ENCODE measurements at regions not wholly inside any gene's neighbourhood (a gene's known extent, or its start where the extent isn't known, plus 50 kb on each side); places are given as distances from the start of the nearest gene placed in this dataset.
A peak's percentile ranks its signal among the peaks of the same experiment; 100 is the strongest.

DNA sequence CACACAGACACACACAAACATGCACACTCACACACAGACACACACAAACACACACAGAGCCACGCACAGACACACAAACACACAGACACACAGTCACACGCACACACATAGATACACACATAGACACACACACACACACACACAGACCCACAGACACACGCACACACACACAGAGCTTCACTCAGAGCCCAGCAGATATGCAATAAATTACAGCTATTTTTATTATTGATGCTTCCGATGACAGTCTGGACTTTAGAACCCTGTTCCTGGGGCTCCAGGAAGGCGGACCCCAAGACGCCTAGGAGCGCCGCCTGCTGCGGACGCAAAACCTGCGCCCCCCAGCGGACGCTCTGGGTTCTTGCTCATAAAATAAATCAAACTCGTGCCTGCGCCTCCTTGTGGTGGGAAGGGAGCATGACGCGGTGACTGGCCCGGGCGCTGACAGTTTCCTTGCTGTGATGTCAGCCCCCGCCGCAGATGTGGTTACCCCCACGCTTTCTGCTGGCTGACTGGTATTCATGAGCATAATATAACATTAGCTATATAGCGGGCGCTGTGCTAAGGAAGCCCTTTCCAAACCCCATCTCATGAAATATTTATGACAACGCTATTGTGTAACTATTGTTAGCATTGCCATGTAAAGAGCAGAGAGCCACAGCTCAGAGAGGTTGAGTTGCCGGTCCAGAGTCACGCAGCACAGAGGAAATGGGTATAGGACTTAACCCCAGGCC, 64.4 kb upstream of the TM9SF2 start:
- peak; percentile 94 for DNase-seq (ENCODE audit: low read depth)

DNA sequence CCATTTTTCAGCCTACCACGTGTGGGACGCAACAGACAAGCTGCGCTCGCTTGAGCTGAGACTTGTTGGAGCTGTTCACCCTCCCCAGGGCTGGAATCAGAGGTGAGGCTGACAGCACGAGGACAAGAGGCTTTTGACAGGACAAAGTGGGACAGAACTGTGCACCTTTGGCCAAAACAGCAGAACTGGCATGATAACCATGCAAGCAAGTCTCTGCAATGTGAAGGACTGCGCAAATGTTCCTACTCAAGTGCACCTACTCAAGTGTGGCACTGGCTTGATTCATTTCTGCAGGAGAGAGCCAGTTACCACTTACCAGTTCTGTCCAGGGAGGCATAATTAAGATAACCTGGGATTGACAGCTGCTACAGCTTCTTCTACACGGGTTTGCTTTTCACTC, 62.2 kb upstream of the TM9SF2 start:
- no peak for DNase-seq (ENCODE audit: low read depth)

DNA sequence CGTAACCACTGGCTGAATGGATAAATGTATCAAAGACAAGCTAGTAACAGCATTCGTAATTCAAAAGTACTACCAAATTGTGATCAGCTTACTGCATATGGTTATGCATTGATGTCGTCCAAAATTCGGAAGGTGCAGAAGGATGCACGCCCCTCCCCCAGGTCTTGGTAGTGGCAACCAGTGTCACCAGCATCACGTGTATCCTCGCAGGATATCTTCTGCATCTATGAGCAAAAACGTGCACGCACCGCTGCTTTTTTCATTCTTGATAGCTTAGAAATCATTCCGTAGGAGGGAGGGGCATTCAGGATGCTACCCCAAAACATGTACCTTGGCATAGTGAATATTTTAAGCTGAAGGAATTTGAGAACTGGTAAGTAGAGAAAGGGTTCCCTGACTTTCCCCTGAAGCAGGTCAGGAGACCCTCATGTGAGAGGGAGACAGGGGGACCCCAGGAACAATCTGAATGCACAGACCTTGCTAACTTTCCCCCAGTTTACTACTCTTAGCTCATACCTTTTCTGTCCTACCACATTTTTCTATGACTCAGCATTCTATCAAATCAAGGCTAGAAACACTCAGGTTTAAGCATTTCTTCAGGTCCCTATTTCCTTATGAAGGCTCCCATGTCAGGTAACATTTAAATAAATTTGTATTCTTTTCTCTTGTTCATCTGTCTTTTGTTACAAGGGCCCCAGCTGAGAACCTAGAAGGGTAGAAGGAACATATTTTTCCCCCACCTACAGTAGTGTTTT, 61.2 kb upstream of the TM9SF2 start:
- DNase-seq (ENCODE audit: low read depth), result no peak

DNA sequence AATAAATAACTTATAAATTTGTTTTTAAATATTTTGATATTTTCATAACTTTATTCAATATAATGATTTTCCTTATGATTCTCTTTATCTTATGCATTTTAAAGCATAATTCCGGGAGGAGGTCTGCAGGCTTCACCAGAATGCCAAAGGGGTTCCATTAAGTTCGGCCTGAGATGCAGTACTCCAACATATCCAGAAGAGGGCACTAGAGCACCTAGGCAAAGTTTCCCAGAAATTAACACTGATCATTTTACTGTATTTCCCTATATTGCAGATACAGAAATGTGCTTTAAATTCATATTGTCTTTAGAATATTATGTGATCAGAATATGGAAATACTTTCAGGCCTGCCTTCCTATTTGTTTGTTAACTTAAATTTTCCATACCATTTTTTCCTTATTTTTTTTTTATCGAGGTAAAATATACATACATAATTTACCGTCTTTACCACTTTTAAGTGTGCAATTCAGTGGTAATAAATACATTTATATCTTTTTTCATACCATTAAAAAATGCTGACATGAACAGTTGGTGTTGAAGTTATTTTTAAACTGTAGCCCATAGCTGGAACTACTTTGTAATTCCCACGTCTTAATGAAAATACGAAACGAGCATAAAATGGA, 58.9 kb upstream of the TM9SF2 start:
- no peak for DNase-seq (ENCODE audit: low read depth)

DNA sequence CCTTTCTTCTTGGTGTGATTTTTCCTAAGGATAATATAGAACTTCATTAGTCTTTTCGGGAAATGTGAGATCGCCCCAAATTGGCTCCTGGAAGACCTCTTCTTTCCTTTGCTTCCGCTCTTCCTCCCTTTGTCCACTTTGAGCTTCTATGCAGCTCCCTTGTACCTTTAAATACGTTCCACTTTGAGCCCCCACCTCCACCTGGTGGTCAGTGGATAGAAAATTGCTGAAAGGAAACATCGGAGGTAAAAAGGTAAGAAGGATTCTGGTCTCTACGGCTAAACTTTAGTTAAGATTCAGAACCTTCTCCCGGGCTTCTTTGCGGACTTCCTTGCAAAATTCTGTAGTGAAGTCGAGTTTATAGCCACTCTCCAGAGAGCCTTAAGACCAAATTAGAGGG, 55.0 kb upstream of the TM9SF2 start:
- DNase-seq (ENCODE audit: low read depth), result no peak

DNA sequence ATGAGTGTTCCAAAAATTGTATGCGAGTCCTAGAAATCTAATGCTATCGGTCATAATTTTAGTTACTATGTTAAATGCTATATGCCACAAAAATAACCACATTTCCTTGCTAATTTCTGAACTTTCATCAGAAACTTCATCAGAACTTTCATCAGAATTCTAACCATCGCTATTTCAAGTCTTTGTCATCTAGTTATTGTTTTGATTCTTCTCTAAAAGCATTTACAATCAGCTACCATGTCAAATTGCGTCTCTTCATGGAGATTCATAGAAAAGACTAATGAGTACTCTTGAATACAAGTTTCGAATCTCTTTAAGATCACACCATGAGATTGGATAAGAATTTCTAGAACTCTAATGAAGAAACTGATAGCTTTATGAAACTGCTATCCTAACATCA, 52.7 kb upstream of the TM9SF2 start:
- DNase-seq (ENCODE audit: low read depth), result no peak

DNA sequence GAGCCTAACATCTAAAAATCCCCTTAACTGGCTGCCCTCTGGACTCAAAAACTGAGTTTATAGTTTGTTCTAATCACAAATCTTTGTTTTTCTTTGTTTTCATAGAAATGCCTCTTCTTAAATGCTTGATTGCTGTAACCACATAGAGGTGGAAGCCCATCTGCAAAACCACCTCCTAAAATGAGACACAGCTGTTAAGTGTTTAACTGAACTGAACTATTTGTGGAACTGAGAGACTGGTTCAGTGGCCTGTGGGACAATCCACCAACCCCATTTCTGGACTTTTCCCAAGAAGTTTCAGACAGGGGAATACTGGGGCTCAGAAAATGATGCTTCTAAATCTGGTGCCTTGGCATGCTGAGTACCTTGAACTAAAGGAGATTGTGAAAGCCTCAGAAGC, 50.9 kb upstream of the TM9SF2 start:
- DNase-seq (ENCODE audit: low read depth), result no peak
